ENCODE measurements at regions not wholly inside any gene's neighbourhood (a gene's known extent, or its start where the extent isn't known, plus 50 kb on each side); places are given as distances from the start of the nearest gene placed in this dataset.

DNA sequence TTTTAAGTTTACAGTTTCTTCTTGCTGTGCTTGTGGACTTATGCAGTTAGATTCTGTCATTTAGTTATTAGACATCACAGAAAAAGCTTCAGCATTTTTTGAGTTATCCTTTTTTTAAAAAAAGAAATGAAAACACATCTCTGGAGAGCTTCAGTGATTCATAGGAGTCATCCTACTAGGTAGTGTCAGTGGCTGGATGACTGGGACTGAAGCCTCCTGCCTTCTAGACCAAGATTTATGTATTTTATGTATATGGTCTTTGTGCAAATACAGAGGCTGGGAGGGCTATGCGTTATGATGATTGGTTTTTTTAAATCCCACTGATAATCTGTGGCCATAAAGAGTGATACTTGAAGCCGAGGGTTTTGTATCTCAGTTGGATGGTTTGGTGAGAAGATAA, 125.9 kb upstream of the JAG1 start:
- H3K9me3 ChIP-seq (replicated peaks in 1 of 2; ENCODE audit: control insufficient read depth in 2 of 2, insufficient read depth in 1 of 2, low read depth in 1 of 2, low read length in 2 of 2) = no peaks in the 10 kb centered on the region
- no peak overlapping the region for H2BK5ac ChIP-seq (ENCODE audit: low read length)
- no peak overlapping the region for H3K4ac ChIP-seq (ENCODE audit: low read length)
- H4K8ac ChIP-seq (ENCODE audit: low read depth, low read length) = no peak overlapping the region
- H3K9ac ChIP-seq (ENCODE audit: low read depth, low read length, poor library complexity) = no peak overlapping the region
- H3K4me2 ChIP-seq (ENCODE audit: insufficient read depth, low read length, poor library complexity, severe bottlenecking) = no peak overlapping the region
- DNase-seq (ENCODE audit: low spot score) = no peak
- H3K4me1 ChIP-seq (ENCODE audit: control insufficient read depth in 2 of 2, insufficient read depth in 1 of 2, low read depth in 1 of 2, low read length in 2 of 2) = peaks cover 0 to 1% of the 10 kb centered on the region in 2 donors
- H3K27me3 ChIP-seq (ENCODE audit: control insufficient read depth in 3 of 3, insufficient read depth in 3 of 3, low read depth in 1 of 3, low read length in 3 of 3) = peaks cover 0 to under 1% (median 0%) of the 10 kb centered on the region in 3 experiments
- H2BK12ac ChIP-seq (ENCODE audit: low read length) = no peak overlapping the region
- peaks cover 2% of the 10 kb centered on the region for H3K79me1 ChIP-seq (ENCODE audit: low read depth, low read length)
- H3K36me3 ChIP-seq (replicated peaks in 1 of 2; ENCODE audit: control insufficient read depth in 2 of 2, insufficient read depth in 2 of 2, low read length in 2 of 2) = no peaks in the 10 kb centered on the region
- H3K23ac ChIP-seq (ENCODE audit: low read depth, low read length, poor library complexity) = no peak overlapping the region
- no peak overlapping the region for H2AFZ ChIP-seq (ENCODE audit: low read length)
- no peak overlapping the region for H2BK15ac ChIP-seq (ENCODE audit: low read length)
- H2AK5ac ChIP-seq (ENCODE audit: low read depth, low read length) = no peak overlapping the region
- no CpG with 5 or more reads among the region's 2 CpGs for WGBS, 2 donors (ENCODE audit: extremely low coverage in 2 of 2, insufficient read length in 2 of 2, insufficient replicate concordance in 1 of 2)
- H3K18ac ChIP-seq (ENCODE audit: low read length) = no peak overlapping the region
- H4K91ac ChIP-seq (ENCODE audit: low read depth, low read length, poor library complexity) = no peak overlapping the region
- H3K14ac ChIP-seq (ENCODE audit: low read length) = no peak overlapping the region
- no peak overlapping the region for H3K27ac ChIP-seq (replicated peaks; ENCODE audit: low read length)
- no peak overlapping the region for H2BK120ac ChIP-seq (ENCODE audit: low read depth, low read length)
- no peak overlapping the region for H3K4me3 ChIP-seq (ENCODE audit: low read length in 2 of 2)

DNA sequence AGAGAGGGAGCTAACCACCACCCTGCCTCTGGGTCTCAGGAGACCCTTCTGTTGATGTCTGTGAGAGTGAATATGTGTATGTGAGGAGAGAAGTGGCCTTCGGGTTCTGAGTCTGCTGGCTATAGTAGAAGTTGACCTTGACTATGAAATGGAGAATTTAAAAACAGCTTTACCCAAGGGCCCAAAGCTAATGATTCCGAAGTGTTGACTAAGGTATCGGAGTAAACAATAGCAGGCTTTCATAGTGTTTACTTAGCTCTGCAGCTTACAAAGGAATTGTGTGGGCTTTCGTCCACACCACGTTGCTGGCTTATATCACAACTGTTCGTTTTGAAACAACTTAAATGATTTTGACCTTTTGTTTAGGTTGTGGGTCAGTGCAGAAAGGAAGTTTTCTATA, 126.5 kb upstream of the JAG1 start:
- Histone ChIP-seq H3K18ac (ENCODE audit: low read length) (no peak overlapping the region), H2BK12ac (ENCODE audit: low read length) (no peak overlapping the region), H3K14ac (ENCODE audit: low read length) (no peak overlapping the region), H2AFZ (ENCODE audit: low read length) (no peak overlapping the region), H3K23ac (ENCODE audit: low read depth, low read length, poor library complexity) (no peak overlapping the region), H3K4me3 (ENCODE audit: low read length in 2 of 2) (no peak overlapping the region), H4K8ac (ENCODE audit: low read depth, low read length) (no peak overlapping the region), H4K91ac (ENCODE audit: low read depth, low read length, poor library complexity) (no peak overlapping the region), H2BK15ac (ENCODE audit: low read length) (no peak overlapping the region), H3K4ac (ENCODE audit: low read length) (no peak overlapping the region), H3K4me1 (ENCODE audit: control insufficient read depth in 2 of 2, insufficient read depth in 1 of 2, low read depth in 1 of 2, low read length in 2 of 2) (peaks cover 0 to 1% of the 10 kb centered on the region in 2 donors), H3K4me2 (ENCODE audit: insufficient read depth, low read length, poor library complexity, severe bottlenecking) (no peak overlapping the region), H3K79me1 (ENCODE audit: low read depth, low read length) (peaks cover 2% of the 10 kb centered on the region), H3K27me3 (ENCODE audit: control insufficient read depth in 3 of 3, insufficient read depth in 3 of 3, low read depth in 1 of 3, low read length in 3 of 3) (no peaks in the 10 kb centered on the region), H3K27ac (replicated peaks; ENCODE audit: low read length) (no peak overlapping the region), H3K9ac (ENCODE audit: low read depth, low read length, poor library complexity) (no peak overlapping the region), H2BK120ac (ENCODE audit: low read depth, low read length) (no peak overlapping the region), H3K36me3 (replicated peaks in 1 of 2; ENCODE audit: control insufficient read depth in 2 of 2, insufficient read depth in 2 of 2, low read length in 2 of 2) (no peaks in the 10 kb centered on the region), H3K9me3 (replicated peaks in 1 of 2; ENCODE audit: control insufficient read depth in 2 of 2, insufficient read depth in 1 of 2, low read depth in 1 of 2, low read length in 2 of 2) (no peaks in the 10 kb centered on the region), H2AK5ac (ENCODE audit: low read depth, low read length) (no peak overlapping the region), H2BK5ac (ENCODE audit: low read length) (no peak overlapping the region)
- DNase-seq (ENCODE audit: low spot score) = no peak
- WGBS, 2 donors (ENCODE audit: extremely low coverage in 2 of 2, insufficient read length in 2 of 2, insufficient replicate concordance in 1 of 2) = no CpG with 5 or more reads among the region's 6 CpGs

DNA sequence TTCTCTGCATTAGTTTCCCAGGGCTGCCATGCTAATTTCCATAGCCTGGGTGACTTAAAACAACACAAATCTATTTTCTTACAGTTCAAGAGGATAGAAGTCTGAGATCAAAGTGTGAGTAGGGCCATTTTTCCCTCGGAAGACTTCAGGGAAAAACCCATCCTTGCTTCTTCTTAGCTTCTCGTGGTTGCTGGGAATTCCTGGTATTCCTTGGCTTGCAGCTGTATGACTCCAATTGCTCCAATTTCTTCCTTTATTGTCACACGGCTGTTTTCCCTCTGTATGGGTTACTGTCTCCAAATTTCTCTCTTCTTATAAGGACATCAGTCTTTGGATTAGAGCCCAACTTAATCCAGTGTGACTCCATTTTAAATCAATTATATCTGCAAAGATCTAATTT, 128.4 kb upstream of the JAG1 start:
- H3K36me3 ChIP-seq (replicated peaks in 1 of 2; ENCODE audit: control insufficient read depth in 2 of 2, insufficient read depth in 2 of 2, low read length in 2 of 2) = no peaks in the 10 kb centered on the region
- H3K4me3 ChIP-seq (ENCODE audit: low read length in 2 of 2) = no peak overlapping the region
- H2BK12ac ChIP-seq (ENCODE audit: low read length) = no peak overlapping the region
- H3K9me3 ChIP-seq (replicated peaks in 1 of 2; ENCODE audit: control insufficient read depth in 2 of 2, insufficient read depth in 1 of 2, low read depth in 1 of 2, low read length in 2 of 2) = no peaks in the 10 kb centered on the region
- no peak overlapping the region for H3K14ac ChIP-seq (ENCODE audit: low read length)
- H2AFZ ChIP-seq (ENCODE audit: low read length) = no peak overlapping the region
- no peak overlapping the region for H3K4ac ChIP-seq (ENCODE audit: low read length)
- no peak for DNase-seq (ENCODE audit: low spot score)
- no peak overlapping the region for H3K27ac ChIP-seq (replicated peaks; ENCODE audit: low read length)
- no peak overlapping the region for H2BK15ac ChIP-seq (ENCODE audit: low read length)
- no peak overlapping the region for H4K8ac ChIP-seq (ENCODE audit: low read depth, low read length)
- WGBS, 2 donors (ENCODE audit: extremely low coverage in 2 of 2, insufficient read length in 2 of 2, insufficient replicate concordance in 1 of 2) = no CpG with 5 or more reads among the region's 3 CpGs
- peaks cover 2 to 3% of the 10 kb centered on the region in 2 donors for H3K4me1 ChIP-seq (ENCODE audit: control insufficient read depth in 2 of 2, insufficient read depth in 1 of 2, low read depth in 1 of 2, low read length in 2 of 2)
- no peak overlapping the region for H2BK120ac ChIP-seq (ENCODE audit: low read depth, low read length)
- H3K4me2 ChIP-seq (ENCODE audit: insufficient read depth, low read length, poor library complexity, severe bottlenecking) = no peak overlapping the region
- H2BK5ac ChIP-seq (ENCODE audit: low read length) = no peak overlapping the region
- H3K9ac ChIP-seq (ENCODE audit: low read depth, low read length, poor library complexity) = no peak overlapping the region
- H3K23ac ChIP-seq (ENCODE audit: low read depth, low read length, poor library complexity) = no peak overlapping the region
- H3K27me3 ChIP-seq (ENCODE audit: control insufficient read depth in 3 of 3, insufficient read depth in 3 of 3, low read depth in 1 of 3, low read length in 3 of 3) = no peaks in the 10 kb centered on the region
- no peak overlapping the region for H3K18ac ChIP-seq (ENCODE audit: low read length)
- H4K91ac ChIP-seq (ENCODE audit: low read depth, low read length, poor library complexity) = no peak overlapping the region
- no peak overlapping the region for H2AK5ac ChIP-seq (ENCODE audit: low read depth, low read length)
- peaks cover 2% of the 10 kb centered on the region for H3K79me1 ChIP-seq (ENCODE audit: low read depth, low read length)

GRCh38 chr20:10805764-10806163, 132.0 kb upstream of the JAG1 start:
- Histone ChIP-seq H3K23ac (ENCODE audit: low read depth, low read length, poor library complexity) (no peak overlapping the region), H2BK15ac (ENCODE audit: low read length) (no peak overlapping the region), H3K27ac (replicated peaks; ENCODE audit: low read length) (no peak overlapping the region), H3K4ac (ENCODE audit: low read length) (no peak overlapping the region), H3K14ac (ENCODE audit: low read length) (no peak overlapping the region), H3K9ac (ENCODE audit: low read depth, low read length, poor library complexity) (no peak overlapping the region), H2AFZ (ENCODE audit: low read length) (peak overlapping the region; percentile 31), H2BK120ac (ENCODE audit: low read depth, low read length) (no peak overlapping the region), H3K36me3 (replicated peaks in 1 of 2; ENCODE audit: control insufficient read depth in 2 of 2, insufficient read depth in 2 of 2, low read length in 2 of 2) (no peaks in the 10 kb centered on the region), H4K8ac (ENCODE audit: low read depth, low read length) (no peak overlapping the region), H4K91ac (ENCODE audit: low read depth, low read length, poor library complexity) (no peak overlapping the region), H3K27me3 (ENCODE audit: control insufficient read depth in 3 of 3, insufficient read depth in 3 of 3, low read depth in 1 of 3, low read length in 3 of 3) (no peaks in the 10 kb centered on the region), H3K79me1 (ENCODE audit: low read depth, low read length) (no peaks in the 10 kb centered on the region), H2AK5ac (ENCODE audit: low read depth, low read length) (no peak overlapping the region), H2BK5ac (ENCODE audit: low read length) (no peak overlapping the region), H2BK12ac (ENCODE audit: low read length) (no peak overlapping the region), H3K9me3 (replicated peaks in 1 of 2; ENCODE audit: control insufficient read depth in 2 of 2, insufficient read depth in 1 of 2, low read depth in 1 of 2, low read length in 2 of 2) (no peaks in the 10 kb centered on the region), H3K4me1 (ENCODE audit: control insufficient read depth in 2 of 2, insufficient read depth in 1 of 2, low read depth in 1 of 2, low read length in 2 of 2) (peaks cover 2% of the 10 kb centered on the region in 2 donors), H3K18ac (ENCODE audit: low read length) (no peak overlapping the region), H3K4me3 (ENCODE audit: low read length in 2 of 2) (no peak overlapping the region), H3K4me2 (ENCODE audit: insufficient read depth, low read length, poor library complexity, severe bottlenecking) (no peak overlapping the region)
- no peak for DNase-seq (ENCODE audit: low spot score)
- no CpG with 5 or more reads among the region's 7 CpGs for WGBS, 2 donors (ENCODE audit: extremely low coverage in 2 of 2, insufficient read length in 2 of 2, insufficient replicate concordance in 1 of 2)

Measured in neuronal stem cell (in vitro differentiated cells).